ENCODE measurements at regions not wholly inside any gene's neighbourhood (a gene's known extent, or its start where the extent isn't known, plus 50 kb on each side); places are given as distances from the start of the nearest gene placed in this dataset.

- no peak overlapping the region for H3K9ac ChIP-seq (ENCODE audit: low read length)
- Mint-ChIP-seq H3K4me3 (ENCODE audit: unreplicated experiment) (no peak overlapping the region), H3K36me3 (ENCODE audit: low read depth, unreplicated experiment) (no peaks in the 10 kb centered on the region), H3K27me3 (ENCODE audit: low read depth, unreplicated experiment) (no peaks in the 10 kb centered on the region), H3K27ac (ENCODE audit: unreplicated experiment) (no peak overlapping the region), H3K9me3 (ENCODE audit: unreplicated experiment) (no peaks in the 10 kb centered on the region), H3K4me1 (ENCODE audit: low read depth, unreplicated experiment) (no peaks in the 10 kb centered on the region)
- no peak overlapping the region for H3K4me3 ChIP-seq (ENCODE audit: insufficient read depth, low read depth, low read length)
- H3K36me3 ChIP-seq (ENCODE audit: insufficient read depth, low read length): no peaks in the 10 kb centered on the region
- no peaks in the 10 kb centered on the region for H3K4me1 ChIP-seq (ENCODE audit: insufficient read depth, low read length)
- no peak overlapping the region for H3K4me2 ChIP-seq (ENCODE audit: low read length)
- TF ChIP-seq EZH2 (IDR thresholded peaks at IDR 0.05; ENCODE audit: insufficient read depth, low read length) (no peak), CTCF (IDR thresholded peaks at IDR 0.05; ENCODE audit: insufficient read depth, low read depth, low read length) (no peak)
- no peak overlapping the region for H2AFZ ChIP-seq (ENCODE audit: low read depth, low read length)
- H4K20me1 ChIP-seq (ENCODE audit: insufficient read depth, low read length): no peaks in the 10 kb centered on the region
- no peaks in the 10 kb centered on the region for H3K79me2 ChIP-seq (ENCODE audit: insufficient read depth, low read length)
- no peaks in the 10 kb centered on the region for H3K9me3 ChIP-seq (ENCODE audit: insufficient read depth, low read depth, low read length)
- no peaks in the 10 kb centered on the region for H3K27me3 ChIP-seq (ENCODE audit: insufficient read depth, low read length)
- no peak for FAIRE-seq
- no peak overlapping the region for H3K27ac ChIP-seq (ENCODE audit: low read depth, low read length)
- no peak for DNase-seq (ENCODE audit: low read depth)
These were observed 667.5 kb downstream of the KCTD8 start for GRCh38 chr4:43781125-43781524.

DNA sequence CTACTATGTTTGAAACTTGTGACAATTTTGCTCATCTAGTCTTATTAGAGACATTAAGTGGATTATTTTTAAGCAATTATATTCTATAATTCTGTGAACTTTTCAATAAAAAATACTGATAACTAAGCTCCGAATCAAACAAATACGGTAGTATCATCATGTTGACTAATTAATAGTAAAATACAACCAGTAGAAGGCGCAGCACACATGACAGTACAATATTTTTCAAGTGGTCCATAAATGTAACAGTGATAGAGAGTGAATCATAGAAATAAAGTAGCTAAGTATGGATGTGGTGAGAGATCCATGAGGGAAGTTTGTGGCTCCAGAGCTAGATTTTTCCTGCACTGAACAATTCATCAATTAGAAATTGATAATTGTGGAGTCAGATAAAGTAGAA, 666.2 kb downstream of the KCTD8 start:
- Histone ChIP-seq H2AFZ (ENCODE audit: low read depth, low read length) (no peak overlapping the region), H3K79me2 (ENCODE audit: insufficient read depth, low read length) (no peaks in the 10 kb centered on the region), H3K36me3 (ENCODE audit: insufficient read depth, low read length) (no peaks in the 10 kb centered on the region)

More for the DNA sequence above, 666.2 kb downstream of the KCTD8 start:
- H3K27me3 Mint-ChIP-seq (ENCODE audit: low read depth, unreplicated experiment): no peaks in the 10 kb centered on the region
- H3K27ac Mint-ChIP-seq (ENCODE audit: unreplicated experiment): no peak overlapping the region
- H3K36me3 Mint-ChIP-seq (ENCODE audit: low read depth, unreplicated experiment): no peaks in the 10 kb centered on the region
- H4K20me1 ChIP-seq (ENCODE audit: insufficient read depth, low read length): no peaks in the 10 kb centered on the region
- no peaks in the 10 kb centered on the region for H3K4me1 Mint-ChIP-seq (ENCODE audit: low read depth, unreplicated experiment)
- H3K4me1 ChIP-seq (ENCODE audit: insufficient read depth, low read length): no peaks in the 10 kb centered on the region
- no peak overlapping the region for H3K27ac ChIP-seq (ENCODE audit: low read depth, low read length)
- FAIRE-seq: no peak
- TF ChIP-seq EZH2 (IDR thresholded peaks at IDR 0.05; ENCODE audit: insufficient read depth, low read length) (no peak), CTCF (IDR thresholded peaks at IDR 0.05; ENCODE audit: insufficient read depth, low read depth, low read length) (no peak)
- H3K9me3 Mint-ChIP-seq (ENCODE audit: unreplicated experiment): no peaks in the 10 kb centered on the region
- no peak overlapping the region for H3K9ac ChIP-seq (ENCODE audit: low read length)
- no peaks in the 10 kb centered on the region for H3K27me3 ChIP-seq (ENCODE audit: insufficient read depth, low read length)
- no peak overlapping the region for H3K4me2 ChIP-seq (ENCODE audit: low read length)
- H3K9me3 ChIP-seq (ENCODE audit: insufficient read depth, low read depth, low read length): no peaks in the 10 kb centered on the region
- DNase-seq (ENCODE audit: low read depth): no peak
- no peak overlapping the region for H3K4me3 Mint-ChIP-seq (ENCODE audit: unreplicated experiment)
- no peak overlapping the region for H3K4me3 ChIP-seq (ENCODE audit: insufficient read depth, low read depth, low read length)
